NCI-H2029 (cell line): ENCODE measurements at regions not wholly inside any gene's neighbourhood (a gene's known extent, or its start where the extent isn't known, plus 50 kb on each side); places are given as distances from the start of the nearest gene placed in this dataset.

Experiments used
- DNase-seq: peaks from one replicate; lab custom pipeline; 2025; lab: John Stamatoyannopoulos, UW

DNA sequence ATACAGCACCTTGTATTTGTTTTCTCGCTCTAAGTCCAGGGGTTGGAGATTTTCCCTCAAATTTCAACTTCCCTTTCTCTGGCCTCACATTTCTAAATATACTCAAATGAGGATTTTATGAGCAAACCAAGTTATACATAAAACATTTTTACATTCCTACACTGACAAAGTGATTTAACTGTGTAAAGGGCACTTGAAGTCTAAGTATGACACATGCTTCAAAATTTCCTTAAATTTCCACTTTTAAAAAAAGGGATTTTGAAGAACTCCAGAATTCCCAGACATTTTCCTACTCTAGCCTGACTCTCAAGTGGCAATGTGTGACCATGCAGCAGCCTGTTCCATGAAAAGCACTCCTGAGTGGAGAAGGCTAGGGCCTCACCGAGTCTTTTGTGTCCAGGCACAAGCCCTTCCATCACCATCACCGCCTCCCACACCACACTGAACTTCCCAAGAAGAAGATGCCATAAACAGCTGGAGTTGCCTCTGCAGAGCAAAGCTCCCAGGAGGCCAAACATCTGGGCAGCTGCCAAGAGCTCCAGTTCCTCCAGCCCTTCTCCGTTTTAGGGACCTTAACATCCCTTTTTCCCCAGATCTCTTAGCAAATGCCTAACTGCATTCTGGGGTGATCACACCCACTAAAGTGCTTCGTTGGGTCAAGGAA, 68.9 kb downstream of the NCR2 start:
- DNase-seq = no peak

DNA sequence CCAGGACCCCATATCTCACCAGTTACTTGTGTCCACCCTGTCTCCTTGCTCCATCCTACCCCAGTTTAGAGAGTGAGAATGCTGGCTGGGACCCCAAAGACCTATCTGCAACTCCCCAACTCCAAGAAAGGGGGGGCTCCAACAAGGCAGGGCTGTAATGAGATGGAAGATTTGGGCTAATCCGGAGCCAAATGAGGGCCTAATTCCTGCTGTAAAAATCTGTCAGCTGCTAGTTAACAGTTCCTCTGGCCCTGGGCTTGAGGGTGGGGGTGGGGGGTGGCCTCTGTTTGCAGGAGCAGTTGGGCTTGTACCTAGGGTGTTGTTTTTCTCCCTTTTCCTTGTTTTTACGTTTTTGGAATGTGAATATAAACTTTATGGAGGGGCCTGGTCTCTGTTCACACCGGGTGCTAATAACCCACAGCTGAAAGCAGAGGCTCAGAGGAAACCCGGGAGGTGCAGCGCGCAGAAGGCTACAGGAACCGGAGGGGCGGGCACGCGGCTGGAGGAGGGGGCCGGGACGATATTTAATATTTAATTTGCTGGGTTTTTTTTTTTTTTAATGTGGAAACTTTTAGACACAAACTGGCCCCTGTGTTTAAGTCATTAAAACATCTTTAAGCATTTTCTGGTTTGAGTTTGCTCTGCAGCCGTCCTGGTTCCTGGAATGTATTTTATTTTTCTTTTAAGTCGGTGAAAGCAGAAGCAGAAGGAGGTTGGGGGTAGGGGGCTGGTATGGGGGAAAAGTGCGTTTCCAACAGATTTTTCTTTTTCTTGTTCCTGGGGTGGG, 70.7 kb downstream of the NCR2 start:
- no peak for DNase-seq

DNA sequence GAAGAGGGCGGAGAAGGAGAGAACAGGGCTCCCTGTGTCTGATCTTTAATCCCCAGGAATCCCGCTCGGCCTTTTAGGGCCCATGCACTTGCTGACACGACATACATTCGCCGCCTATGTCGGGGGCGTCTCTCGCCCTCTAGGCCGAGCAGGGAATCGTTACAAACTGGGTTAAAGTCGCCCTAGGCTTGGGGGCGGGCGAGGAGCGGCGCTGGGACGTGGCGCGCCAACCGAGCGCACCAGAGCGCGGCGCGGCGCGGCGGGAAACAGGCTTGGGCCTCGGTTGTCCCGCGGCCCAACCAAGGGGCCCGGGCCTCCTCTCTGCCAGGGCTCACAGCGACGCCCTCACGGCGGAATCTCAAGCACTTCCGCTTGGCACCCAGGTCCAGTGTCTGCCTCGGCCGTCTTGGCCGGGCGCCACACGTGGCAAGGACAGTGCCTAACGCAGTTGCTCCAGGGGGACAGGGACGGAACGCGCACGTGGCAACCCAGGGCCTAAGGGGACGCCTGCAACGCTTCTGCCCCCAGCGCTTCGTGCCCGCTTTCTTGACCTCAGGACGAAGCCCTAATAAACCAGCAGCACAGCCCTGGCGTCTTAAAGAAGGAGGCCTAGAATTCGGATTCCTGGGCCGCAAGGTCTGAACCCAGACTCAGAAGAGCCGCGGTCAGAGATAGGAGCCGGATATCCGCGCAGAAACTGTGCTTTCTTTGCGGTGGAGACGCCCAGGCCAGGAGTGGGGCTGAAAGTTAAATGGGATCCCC, 71.5 kb downstream of the NCR2 start:
- DNase-seq = peak; percentile 73

DNA sequence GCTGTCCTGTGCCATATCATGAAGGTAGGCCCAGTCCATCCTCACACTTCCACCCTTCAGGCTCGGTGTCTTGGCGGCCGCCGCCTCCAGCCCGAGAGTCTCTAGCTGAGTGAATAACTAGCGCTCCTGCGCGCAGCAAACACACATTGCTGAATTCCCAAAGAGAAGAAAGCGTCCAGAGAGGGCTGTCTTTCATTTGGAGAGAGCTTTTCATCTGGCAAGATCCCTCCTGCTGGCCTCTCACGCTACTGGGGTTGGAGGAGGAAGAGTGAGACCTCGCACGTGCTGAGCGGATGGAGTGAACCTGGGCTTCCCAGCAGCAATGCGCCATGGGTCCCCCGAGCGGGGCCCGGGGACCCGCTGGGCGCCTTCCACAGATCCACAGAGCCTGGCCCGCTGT, 73.2 kb downstream of the NCR2 start:
- no peak for DNase-seq

- no peak for DNase-seq
Measured at GRCh38 chr6:41408982-41409381, 73.6 kb downstream of the NCR2 start.

- DNase-seq = no peak
Measured at GRCh38 chr6:41409489-41409888, 74.1 kb downstream of the NCR2 start.

- no peak for DNase-seq
Measured at GRCh38 chr6:41411961-41412360, 76.6 kb downstream of the NCR2 start.

DNA sequence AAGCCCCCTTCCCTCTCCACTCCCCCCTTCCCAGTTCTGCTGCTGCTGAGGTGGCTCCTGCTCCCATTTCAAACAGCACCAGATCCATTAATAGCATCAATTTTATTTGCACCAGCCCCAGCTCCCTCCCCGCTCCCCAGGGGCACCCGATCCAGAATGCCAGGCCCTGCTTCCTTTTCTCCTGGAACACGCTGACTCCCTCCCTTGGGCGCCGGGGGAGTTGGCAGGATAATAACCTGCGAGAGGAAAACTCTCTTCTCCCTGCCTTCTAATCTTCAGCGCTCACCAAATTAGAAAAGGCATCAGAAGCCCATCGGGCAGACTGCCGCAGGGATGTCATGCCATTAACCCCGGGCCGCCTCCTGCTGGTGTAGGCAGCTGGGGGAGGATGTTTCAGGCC, 77.8 kb downstream of the NCR2 start:
- DNase-seq = no peak

- no peak for DNase-seq
Measured at GRCh38 chr6:41416501-41416837, 81.1 kb downstream of the NCR2 start.

DNA sequence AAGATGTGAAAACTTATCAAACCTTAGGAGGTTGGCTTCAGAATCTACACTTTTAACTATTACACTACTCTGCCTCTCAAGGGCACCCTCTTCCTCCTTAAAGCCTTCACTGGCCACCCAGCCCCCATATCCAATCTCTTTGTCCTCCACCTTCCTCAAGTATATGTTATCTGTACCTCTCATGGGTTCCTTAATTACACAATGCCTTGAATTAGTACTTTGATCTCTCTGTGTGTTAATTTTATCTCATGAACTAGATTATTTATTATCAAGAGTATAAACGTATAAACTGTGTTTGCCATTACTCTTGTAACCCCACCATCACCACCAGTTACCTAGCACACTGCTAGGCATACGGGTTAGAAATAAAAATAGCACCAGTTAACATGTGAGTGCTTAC, 83.3 kb downstream of the NCR2 start:
- no peak for DNase-seq

GRCh38 chr6:41419385-41419784, 84.0 kb downstream of the NCR2 start:
- no peak for DNase-seq

DNA sequence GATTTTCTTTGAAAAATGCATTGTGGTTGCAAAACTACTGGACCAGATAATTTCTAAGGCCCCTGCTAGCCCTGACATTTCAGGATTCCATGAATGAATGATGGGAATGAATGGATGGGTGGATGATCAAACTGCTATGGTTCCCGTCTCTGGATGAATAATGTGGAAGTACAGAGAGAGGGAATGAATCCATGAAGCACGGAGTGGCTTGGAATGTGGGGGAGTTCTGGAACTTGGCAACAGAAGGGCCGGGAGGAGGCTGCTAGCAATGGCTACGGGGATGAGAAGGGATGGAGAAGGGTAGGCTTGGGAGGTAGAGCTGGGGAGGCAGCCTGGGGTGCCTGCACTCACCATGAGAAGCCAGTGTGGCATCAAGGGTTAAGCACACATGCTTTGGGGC, 84.8 kb downstream of the NCR2 start:
- DNase-seq = no peak

- no peak for DNase-seq
Measured at GRCh38 chr6:41422161-41422560, 86.8 kb downstream of the NCR2 start.

- no peak for DNase-seq
Measured at GRCh38 chr6:41423002-41423401, 87.6 kb downstream of the NCR2 start.

DNA sequence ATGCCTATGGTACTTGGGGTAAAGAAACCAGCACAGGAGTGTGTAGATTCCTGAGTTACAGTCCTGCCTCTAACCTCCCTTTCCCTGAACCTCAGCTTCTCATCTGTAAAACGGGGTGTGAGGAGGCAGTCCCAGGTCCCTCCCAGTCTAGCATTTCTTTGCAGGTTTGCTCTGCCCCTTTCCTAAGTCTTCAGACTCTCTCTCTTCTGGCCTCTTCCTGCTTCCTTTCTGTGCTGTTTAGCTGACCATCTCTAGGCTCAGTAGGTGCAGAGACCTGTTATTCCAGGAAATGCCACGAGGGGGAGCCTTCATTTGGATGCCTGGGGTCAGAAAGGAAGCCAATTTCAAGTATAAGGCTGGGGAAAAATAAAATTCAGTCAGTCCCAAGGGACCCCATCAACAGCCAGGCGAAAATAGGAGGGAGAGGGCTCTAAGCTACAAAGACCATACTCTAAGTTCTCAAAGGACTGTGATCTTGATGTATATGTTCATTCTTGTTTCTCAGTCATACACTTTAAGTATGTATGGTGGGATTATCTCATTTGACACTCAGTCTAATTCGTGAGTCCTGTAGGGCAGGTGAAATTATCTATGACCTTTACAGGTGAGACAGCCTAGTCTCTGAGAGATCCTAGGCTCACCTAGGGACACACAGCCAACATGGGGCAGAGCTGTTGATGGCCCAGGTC, 89.1 kb downstream of the NCR2 start:
- DNase-seq = peak; percentile 59

DNA sequence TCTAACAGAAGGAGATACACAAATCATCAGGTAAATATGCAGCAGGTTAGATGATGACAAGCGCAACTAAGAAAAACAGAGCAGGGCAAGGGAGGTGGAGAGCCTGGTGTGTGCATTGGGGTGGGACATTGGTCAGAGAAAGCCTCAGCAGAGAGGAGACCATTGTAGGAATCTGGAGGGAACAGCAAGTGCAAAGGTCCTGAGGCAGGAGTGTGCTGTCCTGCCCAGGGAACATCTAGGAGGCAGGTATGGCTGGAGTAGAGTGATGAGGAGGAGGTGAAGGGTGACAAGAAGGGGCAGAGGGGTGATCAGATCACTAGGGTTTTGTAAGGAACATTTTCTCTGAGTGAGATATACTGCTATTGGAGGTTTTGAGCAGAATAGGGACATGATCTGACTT, 90.1 kb downstream of the NCR2 start:
- no peak for DNase-seq

GRCh38 chr6:41426438-41426851, 91.0 kb downstream of the NCR2 start:
- no peak for DNase-seq

- DNase-seq = no peak
Measured at GRCh38 chr6:41426888-41427641, 91.7 kb downstream of the NCR2 start.

DNA sequence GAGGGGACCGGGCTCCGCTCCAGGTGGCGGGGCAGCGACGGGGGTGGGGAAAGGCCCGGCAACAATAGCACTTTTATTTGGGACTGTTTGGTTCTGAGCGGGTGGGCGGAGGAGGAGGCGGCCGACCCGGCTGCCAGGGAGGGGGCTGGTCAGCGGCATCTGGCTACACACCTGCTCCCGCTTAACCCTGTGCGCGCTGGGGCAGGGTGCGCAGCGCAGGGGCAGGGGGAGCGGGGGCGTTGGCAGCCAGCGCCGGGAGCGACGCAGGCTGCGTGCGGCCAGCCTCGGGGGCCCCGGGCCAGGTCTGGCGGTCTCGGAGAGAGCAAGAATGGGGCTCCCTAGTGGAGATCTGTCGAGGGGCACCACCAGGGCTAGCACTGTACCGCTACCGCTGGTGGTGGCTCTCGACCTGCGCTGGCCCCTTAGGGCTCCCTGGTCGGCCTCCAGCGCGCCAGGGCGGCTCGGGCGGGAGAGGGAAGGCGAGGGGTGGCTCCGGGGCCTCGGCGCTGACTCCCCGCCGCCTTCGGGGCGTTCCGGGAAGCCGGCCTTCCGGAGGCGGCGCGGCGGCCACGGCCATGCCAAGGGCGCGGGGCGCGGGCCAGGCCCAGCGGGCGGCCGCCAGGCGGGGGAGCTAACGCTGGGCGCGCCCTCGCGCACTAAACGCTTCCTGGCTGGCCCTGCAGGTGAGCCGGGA, 92.4 kb downstream of the NCR2 start:
- peak; percentile 43 for DNase-seq

- no peak for DNase-seq
Measured at GRCh38 chr6:41428336-41428995, 93.1 kb downstream of the NCR2 start.

GRCh38 chr6:41428996-41429421, 93.6 kb downstream of the NCR2 start:
- DNase-seq = no peak
